ENCODE measurements at regions not wholly inside any gene's neighbourhood (a gene's known extent, or its start where the extent isn't known, plus 50 kb on each side); places are given as distances from the start of the nearest gene placed in this dataset.

- no peak for TF ChIP-seq CTCF (IDR thresholded peaks at IDR 0.05)
- no peak for TF ChIP-seq POLR2A (IDR thresholded peaks at IDR 0.05)
- TF ChIP-seq EP300 (IDR thresholded peaks at IDR 0.05) = no peak
Observed at GRCh38 chr2:34419856-34420255, 820.8 kb upstream of the FAM98A start.

All from tibial nerve (tissue), 4 donors.